ENCODE measurements at regions not wholly inside any gene's neighbourhood (a gene's known extent, or its start where the extent isn't known, plus 50 kb on each side); places are given as distances from the start of the nearest gene placed in this dataset.
"Not testable (repeated sequence)": the region's sequence is repeated elsewhere in the genome, so short reads cannot be mapped to it uniquely, and the experiment has no call there.

- H3K27me3 ChIP-seq (replicated peaks in 1 of 2; ENCODE audit: control insufficient read depth in 2 of 2, extremely low read depth in 1 of 2, insufficient read depth in 2 of 2, low read length in 1 of 2); H3K36me3 ChIP-seq (ENCODE audit: control insufficient read depth in 2 of 2, extremely low read depth in 1 of 2, insufficient read depth in 1 of 2, low read length in 1 of 2); H3K27me3 Mint-ChIP-seq; H3K4me1 Mint-ChIP-seq; H3K9me3 Mint-ChIP-seq; CTCF ChIA-PET; H3K4me3 Mint-ChIP-seq; H3K27ac Mint-ChIP-seq; H3K9me3 ChIP-seq; H3K4me1 ChIP-seq (ENCODE audit: control insufficient read depth in 1 of 2, extremely low read depth in 1 of 2, insufficient read depth in 2 of 2, low read length in 2 of 2); H3K36me3 Mint-ChIP-seq; DNase-seq; POLR2A ChIA-PET; ATAC-seq (replicated peaks in 1 of 4); H3K27ac ChIP-seq (ENCODE audit: low read length); H3K4me3 ChIP-seq (ENCODE audit: control insufficient read depth in 1 of 2, extremely low read depth in 1 of 2, low read length in 1 of 2): not testable (repeated sequence)
- WGBS (ENCODE audit: insufficient coverage) = no CpG with 5 or more reads among the region's 1 CpG
These were observed 308.2 kb downstream of the SPATA31A1 start for GRCh38 chr9:39663713-39664112.

GRCh38 chr9:39665020-39665419 lies 309.6 kb downstream of the SPATA31A1 start:
- H3K4me1 Mint-ChIP-seq; H3K4me3 Mint-ChIP-seq; H3K4me1 ChIP-seq (ENCODE audit: control insufficient read depth in 1 of 2, extremely low read depth in 1 of 2, insufficient read depth in 2 of 2, low read length in 2 of 2); H3K36me3 Mint-ChIP-seq; CTCF ChIA-PET; POLR2A ChIA-PET; H3K27me3 Mint-ChIP-seq; DNase-seq; H3K27ac Mint-ChIP-seq; ATAC-seq (replicated peaks in 1 of 4); H3K9me3 ChIP-seq; H3K4me3 ChIP-seq (ENCODE audit: control insufficient read depth in 1 of 2, extremely low read depth in 1 of 2, low read length in 1 of 2); H3K27ac ChIP-seq (ENCODE audit: low read length); H3K36me3 ChIP-seq (ENCODE audit: control insufficient read depth in 2 of 2, extremely low read depth in 1 of 2, insufficient read depth in 1 of 2, low read length in 1 of 2); H3K27me3 ChIP-seq (replicated peaks in 1 of 2; ENCODE audit: control insufficient read depth in 2 of 2, extremely low read depth in 1 of 2, insufficient read depth in 2 of 2, low read length in 1 of 2); H3K9me3 Mint-ChIP-seq: not testable (repeated sequence)
- WGBS (ENCODE audit: insufficient coverage) = no CpG with 5 or more reads among the region's 7 CpGs

- H3K27me3 Mint-ChIP-seq; CTCF ChIA-PET; POLR2A ChIA-PET; DNase-seq; H3K4me1 ChIP-seq (ENCODE audit: control insufficient read depth in 1 of 2, extremely low read depth in 1 of 2, insufficient read depth in 2 of 2, low read length in 2 of 2); H3K27me3 ChIP-seq (replicated peaks in 1 of 2; ENCODE audit: control insufficient read depth in 2 of 2, extremely low read depth in 1 of 2, insufficient read depth in 2 of 2, low read length in 1 of 2); H3K27ac Mint-ChIP-seq; H3K36me3 Mint-ChIP-seq; H3K4me3 ChIP-seq (ENCODE audit: control insufficient read depth in 1 of 2, extremely low read depth in 1 of 2, low read length in 1 of 2); H3K4me1 Mint-ChIP-seq; H3K27ac ChIP-seq (ENCODE audit: low read length); H3K9me3 ChIP-seq; H3K9me3 Mint-ChIP-seq; H3K36me3 ChIP-seq (ENCODE audit: control insufficient read depth in 2 of 2, extremely low read depth in 1 of 2, insufficient read depth in 1 of 2, low read length in 1 of 2); H3K4me3 Mint-ChIP-seq; ATAC-seq (replicated peaks in 1 of 4): not testable (repeated sequence)
- WGBS (ENCODE audit: insufficient coverage) = no CpG with 5 or more reads among the region's 1 CpG
These were observed 319.2 kb downstream of the SPATA31A1 start for GRCh38 chr9:39674437-39675210.

GRCh38 chr9:39675211-39675553 lies 319.7 kb downstream of the SPATA31A1 start:
- ATAC-seq (replicated peaks in 1 of 4); H3K27ac Mint-ChIP-seq; H3K27me3 ChIP-seq (replicated peaks in 1 of 2; ENCODE audit: control insufficient read depth in 2 of 2, extremely low read depth in 1 of 2, insufficient read depth in 2 of 2, low read length in 1 of 2); POLR2A ChIA-PET; H3K4me3 Mint-ChIP-seq; CTCF ChIA-PET; H3K4me1 Mint-ChIP-seq; H3K27ac ChIP-seq (ENCODE audit: low read length); H3K4me3 ChIP-seq (ENCODE audit: control insufficient read depth in 1 of 2, extremely low read depth in 1 of 2, low read length in 1 of 2); DNase-seq; H3K4me1 ChIP-seq (ENCODE audit: control insufficient read depth in 1 of 2, extremely low read depth in 1 of 2, insufficient read depth in 2 of 2, low read length in 2 of 2); H3K36me3 ChIP-seq (ENCODE audit: control insufficient read depth in 2 of 2, extremely low read depth in 1 of 2, insufficient read depth in 1 of 2, low read length in 1 of 2); H3K9me3 Mint-ChIP-seq; H3K27me3 Mint-ChIP-seq; H3K36me3 Mint-ChIP-seq; H3K9me3 ChIP-seq: not testable (repeated sequence)
- WGBS (ENCODE audit: insufficient coverage) = no CpG with 5 or more reads among the region's 2 CpGs

GRCh38 chr9:39678534-39679263 lies 323.2 kb downstream of the SPATA31A1 start:
- H3K36me3 Mint-ChIP-seq; H3K9me3 Mint-ChIP-seq; H3K27me3 ChIP-seq (replicated peaks in 1 of 2; ENCODE audit: control insufficient read depth in 2 of 2, extremely low read depth in 1 of 2, insufficient read depth in 2 of 2, low read length in 1 of 2); H3K4me1 ChIP-seq (ENCODE audit: control insufficient read depth in 1 of 2, extremely low read depth in 1 of 2, insufficient read depth in 2 of 2, low read length in 2 of 2); DNase-seq; H3K4me3 ChIP-seq (ENCODE audit: control insufficient read depth in 1 of 2, extremely low read depth in 1 of 2, low read length in 1 of 2); H3K27ac Mint-ChIP-seq; H3K4me1 Mint-ChIP-seq; H3K27ac ChIP-seq (ENCODE audit: low read length); H3K27me3 Mint-ChIP-seq; H3K4me3 Mint-ChIP-seq; POLR2A ChIA-PET; CTCF ChIA-PET; H3K36me3 ChIP-seq (ENCODE audit: control insufficient read depth in 2 of 2, extremely low read depth in 1 of 2, insufficient read depth in 1 of 2, low read length in 1 of 2); H3K9me3 ChIP-seq: not testable (repeated sequence)
- no CpG with 5 or more reads among the region's 9 CpGs for WGBS (ENCODE audit: insufficient coverage)
- ATAC-seq (replicated peaks in 1 of 4) = peak in 1 of 4 experiments; percentile 3

GRCh38 chr9:39680694-39681401 lies 325.4 kb downstream of the SPATA31A1 start:
- H3K9me3 Mint-ChIP-seq; H3K27me3 Mint-ChIP-seq; H3K27ac ChIP-seq (ENCODE audit: low read length); H3K4me3 Mint-ChIP-seq; H3K4me3 ChIP-seq (ENCODE audit: control insufficient read depth in 1 of 2, extremely low read depth in 1 of 2, low read length in 1 of 2); POLR2A ChIA-PET; H3K27me3 ChIP-seq (replicated peaks in 1 of 2; ENCODE audit: control insufficient read depth in 2 of 2, extremely low read depth in 1 of 2, insufficient read depth in 2 of 2, low read length in 1 of 2); H3K36me3 ChIP-seq (ENCODE audit: control insufficient read depth in 2 of 2, extremely low read depth in 1 of 2, insufficient read depth in 1 of 2, low read length in 1 of 2); DNase-seq; H3K9me3 ChIP-seq; H3K4me1 ChIP-seq (ENCODE audit: control insufficient read depth in 1 of 2, extremely low read depth in 1 of 2, insufficient read depth in 2 of 2, low read length in 2 of 2); H3K4me1 Mint-ChIP-seq; H3K36me3 Mint-ChIP-seq; H3K27ac Mint-ChIP-seq; CTCF ChIA-PET: not testable (repeated sequence)
- WGBS (ENCODE audit: insufficient coverage) = no CpG with 5 or more reads among the region's 6 CpGs
- peak in 2 of 4 experiments; percentile 46 to 67 for ATAC-seq (replicated peaks in 1 of 4)
